Stomach (tissue), 8 donors: ENCODE measurements at regions not wholly inside any gene's neighbourhood (a gene's known extent, or its start where the extent isn't known, plus 50 kb on each side); places are given as distances from the start of the nearest gene placed in this dataset.

Experiments
- DNase-seq, 2 donors: peaks; one replicate each; pipeline versions ENCODE4 v3.0.0 to v3.0.0-alpha.2; 2013 to 2019
- H3K27ac ChIP-seq, 5 donors: fragments of 200-600 bp in 4 of 5; sonication (generic) in 4 of 5; one replicate each; pipeline ENCODE4 v1.5.1; 2013 to 2019; ENCODE audit warnings: mild to moderate bottlenecking in 1 of 5, moderate library complexity in 1 of 5
- H3K27me3 ChIP-seq, 3 donors: fragments of 200-600 bp; sonication (generic); one replicate each; pipeline ENCODE4 v1.5.1; 2017 to 2019; ENCODE audit warnings: mixed run types in 1 of 3
- H3K36me3 ChIP-seq, 4 donors: fragments of 200-600 bp; sonication (generic); 1 replicate in 3 of 4; 2 replicates in 1 of 4; pipeline ENCODE4 v1.5.1; 2016 to 2019
- H3K4me1 ChIP-seq, 4 donors: fragments of 200-600 bp; sonication (generic); one replicate each; pipeline ENCODE4 v1.5.1; 2016 to 2019
- H3K4me3 ChIP-seq, 4 donors: fragments of 200-600 bp; sonication (generic) in 3 of 4; one replicate each; pipeline ENCODE4 v1.5.1; 2016 to 2019; ENCODE audit warnings: mild to moderate bottlenecking in 1 of 4
- H3K9me3 ChIP-seq, 4 donors: fragments of 200-600 bp; sonication (generic); one replicate each; pipeline ENCODE4 v1.5.1; 2016 to 2019
- CTCF ChIP-seq, 7 experiments: fragments of 450-650 bp in 4 of 7; fragments of 200-600 bp in 3 of 7; sonication (generic) in 3 of 7; IDR thresholded peaks; one replicate each; pipeline ENCODE4 v1.5.1; 2016 to 2019; ENCODE audit warnings: antibody characterized with exemption in 7 of 7, control low read depth in 2 of 7, mild to moderate bottlenecking in 1 of 7
- EP300 ChIP-seq: sonication (generic); formaldehyde crosslinking; IDR thresholded peaks from one replicate; pipeline ENCODE4 v1.6.1; 2017; ENCODE audit warnings: antibody characterized with exemption
- POLR2A ChIP-seq, 4 donors: fragments of 450-650 bp; IDR thresholded peaks; one replicate each; pipeline ENCODE4 v1.6.1; 2016; ENCODE audit warnings: antibody characterized with exemption in 4 of 4, control low read depth in 2 of 4, mild to moderate bottlenecking in 1 of 4, moderate library complexity in 1 of 4
- POLR2AphosphoS5 ChIP-seq, 3 donors: sonication (generic); formaldehyde crosslinking; IDR thresholded peaks; one replicate each; pipeline ENCODE4 v1.6.1; 2016; ENCODE audit warnings: antibody characterized with exemption in 3 of 3
- WGBS, 5 donors: extraction: QIAGEN DNeasy Blood & Tissue Kit in 3 of 5; methylation state at CpG; one replicate each; pipeline versions ENCODE4 v1.1.5 to v1.1.7; 2013 to 2018; 5-methylcytosine and 5-hydroxymethylcytosine counted together
- intact Hi-C: fragments of 100-400 bp; cut with DNase I; formaldehyde crosslinking; loops from one replicate; pipeline ENCODE4 v1.15.1; 2023; ENCODE audit warnings: low total_unique reads
- donor health status: healthy with polysubstance abuse.
- donor health status: Bipolar disorder and iron deficiency.
- donor health status: healthy.

GRCh38 chr16:86679490-86679889 lies 101.1 kb downstream of the FOXL1 start:
- intact Hi-C loops = no loop called here
- TF ChIP-seq POLR2A (IDR thresholded peaks at IDR 0.05) = no peak
- no peak for TF ChIP-seq CTCF (IDR thresholded peaks at IDR 0.05)
- no peak for TF ChIP-seq EP300
- TF ChIP-seq POLR2AphosphoS5 (IDR thresholded peaks at IDR 0.05) = no peak
- no peak for DNase-seq
- no peaks in the 10 kb centered on the region for H3K4me1 ChIP-seq
- no peaks in the 10 kb centered on the region for H3K36me3 ChIP-seq
- H3K27me3 ChIP-seq = peaks cover 0 to 66% (median 4%) of the 10 kb centered on the region in 3 donors
- H3K9me3 ChIP-seq = peaks cover 0 to 11% (median 0%) of the 10 kb centered on the region in 4 donors
- H3K27ac ChIP-seq = no peak overlapping the region
- no peak overlapping the region for H3K4me3 ChIP-seq
- WGBS, 5 donors = 63 to 75% (median 69%) methylated on average over 2 of the region's 2 CpGs

GRCh38 chr16:86680162-86680561 lies 101.8 kb downstream of the FOXL1 start:
- WGBS, 5 donors = 37 to 52% (median 44%) methylated on average over 5 of the region's 5 CpGs

GRCh38 chr16:86680661-86681030 lies 102.3 kb downstream of the FOXL1 start:
- no peak overlapping the region for H3K4me3 ChIP-seq
- intact Hi-C loops = no loop called here
- WGBS, 5 donors = 52 to 71% (median 65%) methylated on average over 8 of the region's 8 CpGs
- H3K27ac ChIP-seq = peak overlapping the region in 3 of 5 donors; percentile 11 to 39 (median 25)
- TF ChIP-seq POLR2A (IDR thresholded peaks at IDR 0.05) (no peak), POLR2AphosphoS5 (IDR thresholded peaks at IDR 0.05) (no peak), CTCF (IDR thresholded peaks at IDR 0.05) (no peak), EP300 (no peak)
- H3K36me3 ChIP-seq = no peaks in the 10 kb centered on the region
- H3K27me3 ChIP-seq = peaks cover 0 to 60% (median 4%) of the 10 kb centered on the region in 3 donors
- no peak for DNase-seq
- H3K4me1 ChIP-seq = no peaks in the 10 kb centered on the region
- H3K9me3 ChIP-seq = peaks cover 0 to 11% (median 0%) of the 10 kb centered on the region in 4 donors

More at GRCh38 chr16:86680162-86680561, 101.8 kb downstream of the FOXL1 start:
- Histone ChIP-seq H3K36me3 (no peaks in the 10 kb centered on the region), H3K27ac (peak overlapping the region in 2 of 5 donors; percentile 25 to 39), H3K4me3 (no peak overlapping the region), H3K27me3 (peaks cover 0 to 65% (median 4%) of the 10 kb centered on the region in 3 donors), H3K9me3 (peaks cover 0 to 11% (median 0%) of the 10 kb centered on the region in 4 donors), H3K4me1 (no peaks in the 10 kb centered on the region)
- no peak for TF ChIP-seq CTCF (IDR thresholded peaks at IDR 0.05)
- TF ChIP-seq POLR2A (IDR thresholded peaks at IDR 0.05) = no peak
- TF ChIP-seq POLR2AphosphoS5 (IDR thresholded peaks at IDR 0.05) = no peak
- TF ChIP-seq EP300 = no peak
- intact Hi-C loops = no loop called here
- DNase-seq = peak in 1 of 2 donors; percentile 34

GRCh38 chr16:86681031-86681756 lies 102.8 kb downstream of the FOXL1 start:
- H3K27ac ChIP-seq = peak overlapping the region in 3 of 5 donors; percentile 11 to 39 (median 25)
- DNase-seq = peak in 1 of 2 donors; percentile 22
- H3K4me3 ChIP-seq = no peak overlapping the region
- H3K36me3 ChIP-seq = no peaks in the 10 kb centered on the region
- 67 to 84% (median 82%) methylated on average over 34 to 37 of the region's 37 CpGs for WGBS, 5 donors
- peaks cover 0 to 11% (median 0%) of the 10 kb centered on the region in 4 donors for H3K9me3 ChIP-seq
- peaks cover 0 to 54% (median 4%) of the 10 kb centered on the region in 3 donors for H3K27me3 ChIP-seq
- TF ChIP-seq CTCF (IDR thresholded peaks at IDR 0.05) (no peak), POLR2AphosphoS5 (IDR thresholded peaks at IDR 0.05) (no peak)
- no peaks in the 10 kb centered on the region for H3K4me1 ChIP-seq
- intact Hi-C loops = no loop called here
